ENCODE measurements at regions not wholly inside any gene's neighbourhood (a gene's known extent, or its start where the extent isn't known, plus 50 kb on each side); places are given as distances from the start of the nearest gene placed in this dataset.

GRCh38 chr12:77723308-77723707 is 107.4 kb upstream of the NAV3 start:
- DNase-seq, result no peak

- peak; percentile 28 to 39 for DNase-seq
These were observed 108.2 kb upstream of the NAV3 start for GRCh38 chr12:77722536-77722935.

GRCh38 chr12:77720258-77720657 is 110.4 kb upstream of the NAV3 start:
- DNase-seq, result no peak

- no peak for DNase-seq
These were observed 120.5 kb upstream of the NAV3 start for GRCh38 chr12:77710209-77710608.

- no peak for DNase-seq
These were observed 133.6 kb upstream of the NAV3 start for GRCh38 chr12:77697126-77697525.

GRCh38 chr12:77696183-77696582 is 134.5 kb upstream of the NAV3 start:
- DNase-seq, result no peak

GRCh38 chr12:77689510-77690086 is 141.1 kb upstream of the NAV3 start:
- no peak for DNase-seq

- peak; percentile 51 to 70 for DNase-seq
These were observed 143.4 kb upstream of the NAV3 start for GRCh38 chr12:77687321-77687720.

- no peak for DNase-seq
These were observed 143.9 kb upstream of the NAV3 start for GRCh38 chr12:77686760-77687159.

- no peak for DNase-seq
These were observed 144.8 kb upstream of the NAV3 start for GRCh38 chr12:77685901-77686300.

- peak; percentile 42 to 52 for DNase-seq
These were observed 145.6 kb upstream of the NAV3 start for GRCh38 chr12:77685112-77685511.

GRCh38 chr12:77682488-77682887 is 148.2 kb upstream of the NAV3 start:
- no peak for DNase-seq

- no peak for DNase-seq
These were observed 149.0 kb upstream of the NAV3 start for GRCh38 chr12:77681726-77682125.

- DNase-seq, result no peak
These were observed 151.0 kb upstream of the NAV3 start for GRCh38 chr12:77679686-77680085.

GRCh38 chr12:77678621-77679020 is 152.1 kb upstream of the NAV3 start:
- no peak for DNase-seq

GRCh38 chr12:77667101-77667500 is 163.6 kb upstream of the NAV3 start:
- DNase-seq, result no peak

GRCh38 chr12:77648716-77649115 is 182.0 kb upstream of the NAV3 start:
- no peak for DNase-seq

GRCh38 chr12:77645966-77646598 is 184.6 kb upstream of the NAV3 start:
- DNase-seq, result no peak

- no peak for DNase-seq
These were observed 185.6 kb upstream of the NAV3 start for GRCh38 chr12:77644915-77645605.

- no peak for DNase-seq
These were observed 188.4 kb upstream of the NAV3 start for GRCh38 chr12:77642246-77642645.

GRCh38 chr12:77640356-77640755 is 190.3 kb upstream of the NAV3 start:
- DNase-seq, result no peak

- no peak for DNase-seq
These were observed 199.8 kb upstream of the NAV3 start for GRCh38 chr12:77630790-77631445.

GRCh38 chr12:77630344-77630743 is 200.3 kb upstream of the NAV3 start:
- no peak for DNase-seq

Measured in right lung (tissue), 2 donors.